Frontal cortex (tissue), 3 donors: ENCODE measurements at regions not wholly inside any gene's neighbourhood (a gene's known extent, or its start where the extent isn't known, plus 50 kb on each side); places are given as distances from the start of the nearest gene placed in this dataset.

Source experiments
- DNase-seq, 2 donors: peaks; one replicate each; pipeline ENCODE4 v3.0.0; 2012; ENCODE audit warnings: low spot score in 2 of 2
- FAIRE-seq: peaks from 2 replicates; lab custom pipeline; 2012; peaks lifted over from hg19 to GRCh38; lab: Jason Lieb, UNC
- donor health status: control.
- donor health status: control.
- donor health status: control.

DNA sequence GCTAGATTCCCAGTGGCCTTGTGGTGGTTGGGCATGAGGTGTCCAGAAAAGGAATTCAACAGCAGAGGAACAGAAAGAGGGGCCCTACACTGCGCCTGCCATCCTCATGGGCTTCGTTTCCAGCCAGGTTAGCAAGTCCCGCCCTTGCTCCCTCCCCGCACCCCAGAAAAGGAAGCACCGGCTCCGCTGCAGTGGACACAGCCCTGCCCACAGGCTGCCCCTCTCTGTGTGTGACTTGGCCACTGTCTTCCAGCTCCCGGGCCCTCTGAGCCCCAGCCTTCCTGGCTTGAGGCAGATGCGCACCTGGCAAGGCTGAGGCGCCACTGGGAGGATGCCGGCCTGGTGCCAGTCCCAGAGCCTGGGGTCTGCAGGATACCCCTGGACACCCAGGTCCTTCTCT lies 305.0 kb upstream of the IRX4 start:
- DNase-seq (no peak), FAIRE-seq (no peak)

DNA sequence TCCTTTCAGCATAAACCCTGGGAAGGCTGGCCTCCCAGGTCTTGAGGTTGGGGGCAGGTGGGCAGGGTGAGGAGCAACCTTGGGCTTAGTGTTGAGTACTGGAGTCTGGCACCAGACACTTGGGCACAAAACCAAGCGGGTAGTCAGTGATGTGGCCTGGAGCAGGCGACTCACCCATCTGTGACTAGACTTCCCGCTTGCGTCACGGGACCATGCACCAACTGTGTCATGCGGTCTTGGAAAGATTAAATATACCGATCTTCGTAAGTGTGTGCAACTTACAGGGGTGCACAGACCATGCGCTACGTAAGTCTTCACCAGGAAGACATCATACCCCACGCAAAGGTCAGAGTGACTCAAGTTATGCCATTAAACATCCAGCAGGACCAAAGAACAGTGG lies 304.4 kb upstream of the IRX4 start:
- FAIRE-seq (no peak), DNase-seq (no peak)

DNA sequence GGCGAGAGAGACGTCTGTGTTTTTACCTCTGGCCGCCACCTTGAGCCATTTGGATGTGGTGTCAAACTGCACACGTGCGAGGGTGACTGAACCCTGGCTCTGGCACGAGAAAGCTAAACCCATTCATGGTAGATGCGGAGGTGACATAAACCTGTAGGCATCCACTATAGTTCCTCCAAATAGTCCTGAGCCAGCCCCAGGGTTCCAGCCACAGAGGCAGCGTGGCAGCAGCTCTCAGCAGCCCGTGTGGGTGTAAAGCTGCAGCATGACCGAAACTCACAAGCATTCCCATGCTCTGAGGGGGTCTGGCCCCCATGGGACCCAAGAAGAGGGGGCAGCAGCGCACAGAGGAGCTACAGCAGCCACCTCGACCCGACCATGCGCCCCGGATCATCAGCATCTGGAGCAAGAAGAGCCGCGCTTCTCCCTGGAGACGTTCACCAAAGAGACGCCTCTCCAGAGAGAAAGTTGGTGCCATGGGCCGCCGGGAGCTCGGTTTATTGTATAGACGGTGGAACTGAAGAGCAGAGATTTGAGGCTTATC lies 303.8 kb upstream of the IRX4 start:
- FAIRE-seq: no peak
- no peak for DNase-seq

DNA sequence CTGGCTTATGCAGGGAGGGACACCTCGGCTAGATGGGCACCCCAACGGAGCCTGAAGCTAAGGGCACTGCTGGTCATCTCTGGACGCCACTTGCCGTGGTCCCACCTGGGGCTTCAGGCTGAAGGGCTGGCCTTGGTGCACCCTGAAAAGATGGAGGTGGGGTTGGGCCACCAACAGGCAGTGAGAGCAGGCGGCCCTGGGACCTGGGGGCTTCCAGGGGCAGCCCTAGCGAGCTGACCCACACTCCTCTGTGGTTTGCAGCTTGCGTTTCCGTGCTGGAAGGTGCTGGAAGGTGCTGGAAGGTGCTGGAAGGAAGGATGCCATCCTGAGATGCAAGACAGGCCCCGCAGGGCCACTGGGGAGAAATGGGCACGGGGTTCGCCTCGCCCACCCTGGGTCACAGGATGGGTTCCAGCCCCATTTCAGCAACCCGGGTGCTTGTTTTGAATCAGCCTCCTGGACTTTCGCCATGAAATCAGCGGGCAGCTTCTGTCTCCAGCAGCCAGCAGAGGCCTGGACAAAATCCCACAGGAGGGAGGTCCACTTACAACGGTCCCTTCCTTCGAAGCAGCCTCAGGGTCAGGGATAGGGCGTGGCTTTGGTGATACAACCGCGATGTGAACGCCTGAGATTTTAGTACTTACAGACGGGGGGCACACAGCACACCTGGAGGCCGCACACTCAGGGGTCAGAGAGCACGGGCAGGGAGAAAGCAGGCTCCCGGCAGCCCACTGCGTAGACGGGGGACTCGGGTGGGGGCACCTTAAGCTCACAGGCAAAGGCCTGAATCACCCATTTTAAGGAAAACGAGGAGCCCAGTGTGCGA lies 303.1 kb upstream of the IRX4 start:
- no peak for FAIRE-seq

DNA sequence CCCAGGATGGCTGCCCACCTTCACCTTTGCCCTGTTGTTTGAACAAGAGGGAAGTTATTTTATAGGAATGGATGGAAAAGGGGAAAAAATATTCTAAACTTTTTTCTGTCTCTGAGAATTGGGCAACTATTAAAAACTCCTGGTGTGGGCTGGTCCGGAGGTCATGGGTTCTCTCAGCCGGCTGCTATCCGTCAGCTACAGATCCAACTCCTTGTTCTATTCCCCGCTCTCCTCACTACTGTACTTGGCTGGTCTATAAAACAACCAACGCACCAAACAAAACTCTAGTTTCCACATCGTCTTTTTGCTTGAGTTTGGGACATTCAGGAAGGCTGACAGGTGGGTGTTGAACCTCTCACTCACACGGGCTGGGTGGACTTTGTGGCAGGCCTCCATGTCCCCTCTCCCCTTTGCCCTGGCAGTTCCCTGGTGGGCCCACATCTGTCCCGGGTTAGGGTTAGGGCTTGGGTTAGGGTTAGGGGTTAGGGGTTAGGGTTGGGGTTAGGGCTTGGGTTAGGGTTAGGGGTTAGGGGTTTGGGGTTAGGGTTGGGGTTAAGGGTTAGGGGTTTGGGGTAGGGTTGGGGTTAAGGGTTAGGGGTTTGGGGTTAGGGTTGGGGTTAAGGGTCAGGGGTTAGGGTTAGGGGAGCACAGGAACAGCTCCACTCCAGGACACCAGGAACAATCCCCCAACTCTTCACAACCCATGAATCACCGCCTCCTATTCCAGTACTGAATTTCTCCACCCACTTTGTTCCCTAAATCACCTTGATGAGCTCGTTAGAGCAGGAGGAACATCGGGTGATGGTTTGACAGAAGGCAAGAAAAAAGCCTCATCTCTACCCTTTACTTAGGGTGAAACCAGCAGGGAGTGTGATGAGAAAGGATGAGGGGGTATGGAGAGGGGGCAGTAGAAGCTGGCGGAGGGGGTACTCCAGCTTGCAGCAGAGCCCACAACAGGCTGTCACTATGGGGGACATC lies 302.1 kb upstream of the IRX4 start:
- FAIRE-seq: no peak
- DNase-seq: no peak

More for the DNA sequence above, 303.1 kb upstream of the IRX4 start:
- DNase-seq: no peak

DNA sequence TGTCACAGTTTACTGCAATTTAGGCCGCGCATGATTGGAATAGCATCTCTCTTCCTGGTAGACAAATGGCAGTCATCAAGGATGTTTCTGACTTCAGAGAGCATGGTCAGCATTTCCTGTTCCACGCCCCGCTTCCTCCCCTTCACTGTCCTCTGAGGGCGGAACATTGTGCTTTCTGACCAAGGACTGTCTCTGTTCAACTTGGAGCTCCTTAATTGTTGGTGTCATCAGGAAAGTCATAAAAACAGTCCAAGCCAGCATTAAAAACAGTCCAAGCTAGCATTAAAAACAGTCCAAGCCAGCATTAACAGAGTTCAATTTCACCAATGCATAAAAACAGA lies 301.3 kb upstream of the IRX4 start:
- DNase-seq: no peak
- no peak for FAIRE-seq

DNA sequence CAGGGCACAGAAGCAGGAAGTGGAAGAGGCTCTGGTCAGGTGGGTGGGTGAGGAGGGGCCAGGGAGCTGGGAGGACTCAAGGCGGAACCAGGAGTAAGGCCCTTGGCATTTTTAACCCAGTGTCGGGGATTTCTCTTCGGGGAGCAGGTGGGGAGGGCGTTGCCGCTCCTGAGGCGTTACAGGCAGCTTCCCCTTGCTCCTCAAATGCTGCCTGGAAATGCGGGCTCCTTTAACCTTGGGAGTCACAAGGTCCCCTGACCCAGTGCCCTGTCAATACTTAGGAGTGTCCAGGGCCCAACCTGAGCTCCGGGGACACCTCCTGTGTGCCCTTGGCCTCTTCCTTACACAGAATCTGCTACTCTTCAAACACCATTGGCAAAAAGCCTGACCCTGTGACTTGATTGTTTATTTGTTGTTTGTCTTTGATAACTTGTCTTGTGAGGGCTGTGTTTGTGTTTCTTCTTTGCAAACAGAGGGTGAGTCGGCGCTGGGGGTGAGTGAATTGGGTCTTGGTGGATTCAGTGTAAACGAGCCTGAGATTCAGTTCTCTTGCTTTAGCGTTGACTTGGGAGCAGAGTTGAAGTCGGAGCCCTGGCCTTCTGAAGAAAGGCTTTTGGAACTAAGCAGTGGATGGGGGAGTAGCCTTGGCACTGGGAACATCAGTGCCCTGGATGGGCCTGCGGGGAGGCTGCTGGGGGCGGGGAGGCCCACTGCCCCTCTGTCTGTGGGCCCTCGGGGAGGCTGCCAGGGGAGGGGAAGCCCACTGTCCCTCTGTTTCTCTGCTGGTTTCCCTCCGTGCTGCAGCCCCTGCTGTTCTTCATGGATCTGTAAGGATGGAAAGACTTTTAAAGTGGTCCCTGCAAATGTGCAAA lies 300.7 kb upstream of the IRX4 start:
- FAIRE-seq: no peak
- no peak for DNase-seq

DNA sequence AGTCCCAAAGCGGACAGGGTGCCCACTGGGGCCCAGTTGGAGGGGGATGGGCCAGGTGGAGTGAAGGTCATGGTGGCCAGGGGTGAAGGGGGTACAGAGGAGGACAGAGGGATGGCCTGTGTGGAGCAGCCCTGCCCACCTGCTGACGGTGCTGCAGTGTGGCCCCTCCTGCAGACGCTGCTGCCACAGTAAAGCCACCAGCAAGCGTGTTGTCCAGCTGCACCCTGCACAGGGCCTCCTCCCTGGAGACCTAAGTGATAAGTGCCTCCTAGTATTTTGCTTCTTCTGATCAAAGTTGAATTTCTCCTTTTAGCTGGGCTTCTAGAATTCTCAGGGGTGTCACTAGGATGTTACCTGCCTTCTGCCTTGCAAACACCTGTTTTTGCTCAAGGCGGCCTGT lies 299.3 kb upstream of the IRX4 start:
- DNase-seq (no peak), FAIRE-seq (no peak)

DNA sequence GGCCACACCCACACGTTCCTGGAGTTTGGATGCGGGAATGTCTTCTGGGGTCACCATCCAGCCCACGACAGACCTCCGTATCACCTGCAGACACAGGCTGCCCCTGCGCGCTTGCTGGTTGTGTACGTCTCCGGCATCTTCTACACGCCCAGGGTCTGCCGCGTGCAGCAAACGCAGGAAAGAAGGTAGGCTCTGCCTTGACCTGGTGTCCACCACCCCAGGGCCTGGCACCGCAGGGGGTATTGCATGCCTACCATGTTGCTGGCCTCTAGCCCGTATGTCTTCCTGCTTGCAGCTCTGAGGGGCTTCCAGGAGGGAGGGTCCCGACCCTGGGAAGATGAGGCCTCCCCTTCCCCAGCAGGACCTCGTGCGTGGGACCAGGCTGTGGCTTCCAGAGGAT lies 298.8 kb upstream of the IRX4 start:
- no peak for FAIRE-seq

DNA sequence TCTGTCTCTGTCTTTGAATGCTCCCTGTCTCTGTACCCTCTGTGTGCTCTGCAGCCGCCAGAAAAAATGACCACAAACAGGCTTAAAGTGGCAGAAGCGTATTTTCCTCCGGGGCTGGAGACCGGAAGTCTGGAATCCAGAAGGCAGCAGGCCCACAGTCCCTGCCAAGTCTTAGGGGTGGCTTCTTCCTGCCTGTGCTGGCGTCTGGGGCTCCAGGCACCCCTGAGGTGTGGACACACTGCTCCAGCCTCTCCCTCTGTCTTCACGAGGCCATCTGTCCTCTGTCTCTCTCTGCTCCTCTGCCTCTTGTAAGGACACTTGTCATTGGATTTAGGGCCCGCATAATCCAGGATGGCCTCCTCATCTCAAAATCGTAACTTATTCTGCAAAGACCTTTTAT lies 298.4 kb upstream of the IRX4 start:
- DNase-seq (no peak), FAIRE-seq (no peak)

More for the DNA sequence above, 298.8 kb upstream of the IRX4 start:
- DNase-seq: no peak

DNA sequence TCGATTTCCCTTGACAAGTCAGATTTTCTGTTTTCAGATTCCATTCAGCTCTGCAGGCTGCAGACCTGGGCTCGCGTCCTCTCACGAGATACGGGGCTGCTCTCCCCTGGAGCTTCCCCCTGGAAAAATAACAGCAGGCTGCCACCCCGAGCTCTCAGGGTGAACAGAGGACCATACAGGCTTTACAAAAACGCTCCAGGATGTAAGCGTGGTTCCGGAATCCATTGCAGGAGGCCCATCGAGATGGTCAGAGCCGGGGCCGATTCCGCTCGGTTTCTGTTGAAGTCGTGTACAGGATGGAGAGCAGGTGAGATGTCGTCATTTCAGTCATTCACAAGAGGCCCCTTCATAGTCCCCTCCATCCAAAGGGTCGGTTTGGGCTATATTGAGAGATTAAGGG lies 297.7 kb upstream of the IRX4 start:
- DNase-seq (no peak), FAIRE-seq (no peak)

DNA sequence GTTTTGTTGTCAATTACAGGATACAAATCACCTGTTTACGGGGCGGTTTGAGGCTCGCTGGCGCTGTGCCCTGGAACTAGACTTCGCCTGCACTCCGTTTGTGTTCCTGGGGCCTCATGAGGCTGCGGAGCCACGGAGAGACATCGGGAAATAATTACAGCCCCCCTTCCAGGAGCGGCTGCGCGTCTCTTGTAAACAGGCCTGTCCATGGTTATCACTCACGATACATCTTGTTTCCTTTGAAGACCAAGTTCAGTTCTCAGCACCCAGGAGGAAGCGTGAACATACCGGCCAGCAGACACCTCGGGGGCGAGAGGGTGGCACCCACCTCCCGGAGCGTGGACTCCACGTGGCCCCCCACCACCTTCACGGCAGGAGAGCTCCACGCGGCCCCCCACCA lies 297.1 kb upstream of the IRX4 start:
- DNase-seq: no peak
- FAIRE-seq: no peak

DNA sequence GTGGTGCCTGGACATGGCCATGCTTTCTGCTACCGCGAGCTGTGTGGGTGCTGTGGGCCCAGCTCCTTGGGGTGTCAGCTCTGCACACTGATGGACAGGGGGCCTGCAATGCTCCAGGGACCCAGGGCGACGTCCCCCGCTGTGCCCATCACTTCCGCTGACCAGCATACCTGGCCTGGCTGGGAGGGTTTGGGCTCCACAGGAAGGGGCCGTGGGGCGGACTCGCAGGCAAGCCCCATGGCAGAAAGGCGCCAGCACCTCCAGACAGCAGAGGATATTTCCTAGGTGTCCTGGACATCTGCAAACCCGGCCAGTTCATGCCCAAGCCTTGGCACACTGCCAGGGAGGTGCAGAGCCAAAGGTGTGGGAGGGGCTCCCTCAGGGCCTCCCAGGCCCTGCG lies 295.8 kb upstream of the IRX4 start:
- DNase-seq: no peak
- FAIRE-seq: no peak

DNA sequence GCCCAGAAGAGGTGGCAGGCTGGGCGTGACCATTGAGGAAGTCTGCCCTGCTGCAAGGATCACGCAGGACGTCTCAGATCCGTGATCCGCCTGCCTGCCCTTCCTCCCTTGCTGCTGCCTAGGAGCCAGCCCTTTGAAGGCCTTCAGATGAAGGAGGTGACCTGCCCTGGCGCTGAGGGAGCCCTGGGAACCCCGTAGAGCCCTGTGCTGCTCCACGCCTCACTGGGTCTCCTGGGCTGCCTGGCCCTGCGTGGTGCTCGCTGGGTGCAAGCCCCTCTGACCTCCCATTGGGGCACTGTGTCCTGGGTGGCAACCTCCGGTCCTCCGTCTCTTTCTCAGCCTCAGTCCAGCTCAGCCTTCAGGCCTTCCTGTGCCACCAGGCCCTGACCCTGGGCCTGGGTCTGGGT lies 295.3 kb upstream of the IRX4 start:
- no peak for FAIRE-seq
- no peak for DNase-seq

DNA sequence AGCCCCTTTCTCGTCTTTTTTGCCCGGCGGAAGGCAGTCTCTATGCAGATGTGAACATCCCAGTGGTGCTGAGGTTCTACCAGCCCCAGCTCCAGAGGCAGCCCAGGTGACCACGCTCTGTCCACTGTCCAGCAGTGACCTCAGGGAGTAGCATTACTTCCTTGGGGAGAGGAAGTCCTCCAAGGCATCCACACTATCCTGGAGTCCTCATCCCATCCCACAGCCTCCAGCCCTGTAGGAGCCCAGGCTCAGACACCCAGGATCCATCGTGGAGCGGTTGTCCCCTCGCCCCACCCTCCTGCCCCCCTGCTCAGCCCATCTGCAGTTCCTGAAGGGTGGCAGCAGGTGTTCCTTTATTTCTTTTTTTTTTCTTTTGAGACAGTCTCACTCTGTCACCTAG lies 294.5 kb upstream of the IRX4 start:
- DNase-seq (no peak), FAIRE-seq (no peak)

DNA sequence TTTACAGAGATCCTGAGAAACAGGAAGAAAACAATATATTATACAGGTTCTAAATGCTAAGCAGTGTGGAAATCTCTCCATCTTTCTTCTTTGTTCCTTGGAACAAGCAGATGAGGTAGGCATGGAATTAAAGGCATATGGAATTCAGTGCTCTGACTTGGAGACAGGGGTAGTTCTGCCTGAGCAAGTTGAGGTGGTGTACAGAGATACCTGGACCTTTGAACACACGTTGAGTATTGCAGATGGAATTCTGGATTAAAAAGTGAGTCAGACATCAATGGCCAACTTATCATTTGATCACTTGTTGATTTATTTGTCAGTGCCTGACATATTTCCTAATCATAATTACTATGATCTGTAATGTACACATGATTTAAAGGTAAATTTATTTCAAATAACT lies 293.9 kb upstream of the IRX4 start:
- DNase-seq (no peak), FAIRE-seq (no peak)

DNA sequence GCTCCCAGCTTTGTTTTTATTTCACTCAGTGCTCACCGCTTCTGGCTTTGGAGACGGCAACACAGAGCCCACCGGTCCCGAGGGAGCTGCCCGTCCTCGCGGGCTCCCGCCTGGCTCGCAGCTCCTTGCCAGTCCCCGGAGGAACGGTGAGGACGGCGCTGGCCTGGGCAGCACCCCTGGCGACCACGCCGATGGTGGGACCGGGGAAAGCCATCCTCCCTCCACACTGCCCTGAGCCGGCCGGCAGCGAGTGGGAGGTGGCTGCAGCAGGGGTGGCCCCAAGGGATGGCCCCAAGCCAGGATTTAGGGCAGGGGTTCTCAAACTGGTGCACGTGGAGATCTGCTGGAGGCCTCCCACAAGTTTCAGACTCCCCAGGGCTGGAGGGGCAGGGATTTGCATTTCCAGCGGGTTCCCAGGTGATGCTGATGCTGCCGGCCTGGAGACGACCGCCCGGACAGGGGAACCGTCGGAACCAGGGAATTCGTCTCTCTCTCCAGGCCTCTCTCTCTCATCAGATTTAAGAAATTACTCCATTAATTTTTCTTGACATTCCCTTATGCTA lies 293.2 kb upstream of the IRX4 start:
- FAIRE-seq (no peak), DNase-seq (no peak)

DNA sequence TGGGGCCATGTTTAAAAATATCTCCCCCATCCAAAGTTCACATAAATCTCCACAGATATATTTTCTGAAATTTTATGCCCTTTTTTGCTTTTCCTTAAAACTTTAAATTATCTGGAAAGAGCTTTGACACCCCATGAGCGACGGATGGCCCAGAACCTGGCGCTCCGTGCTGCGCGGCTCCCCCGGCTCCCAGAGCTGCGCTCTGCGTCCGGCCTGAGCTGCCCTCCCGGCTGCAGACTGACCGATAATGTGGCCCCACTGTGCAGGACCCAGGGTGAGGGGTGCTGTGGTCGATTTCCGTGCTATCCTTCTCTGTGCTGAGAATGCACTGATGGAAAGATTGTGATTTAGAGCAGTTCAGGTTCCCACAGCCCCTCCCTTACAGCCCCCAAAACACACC lies 292.3 kb upstream of the IRX4 start:
- DNase-seq: no peak
- no peak for FAIRE-seq

DNA sequence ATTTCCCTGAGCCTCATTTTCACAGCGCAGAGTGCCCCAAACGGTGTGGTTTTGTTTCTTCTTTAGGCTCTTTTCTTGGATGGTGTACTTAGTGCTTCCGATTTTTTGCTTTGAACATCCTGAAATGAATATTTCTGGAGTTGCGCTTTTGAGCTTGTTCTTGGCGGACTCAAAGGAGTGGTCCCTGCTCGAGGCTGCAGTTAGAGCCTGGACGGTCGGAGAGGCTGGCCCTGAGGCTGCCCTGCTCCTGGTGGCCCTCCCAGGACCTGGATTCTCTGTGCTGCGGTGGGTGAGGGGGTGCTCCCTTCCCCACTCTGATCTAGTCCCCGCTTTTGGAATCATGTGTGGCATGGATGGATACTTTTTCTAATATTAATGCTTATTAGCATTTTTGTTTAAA lies 291.8 kb upstream of the IRX4 start:
- DNase-seq (no peak), FAIRE-seq (no peak)
